Esophagus muscularis mucosa (tissue), 4 donors: ENCODE measurements at regions not wholly inside any gene's neighbourhood (a gene's known extent, or its start where the extent isn't known, plus 50 kb on each side); places are given as distances from the start of the nearest gene placed in this dataset.
A peak's percentile ranks its signal among the peaks of the same experiment; 100 is the strongest.
"Not testable (repeated sequence)": the region's sequence is repeated elsewhere in the genome, so short reads cannot be mapped to it uniquely, and the experiment has no call there.

Source experiments
- DNase-seq: peaks from one replicate; pipeline ENCODE4 v3.0.0-alpha.2; 2017; ENCODE audit errors: extremely low spot score
- H3K27ac ChIP-seq, 4 donors: fragments of 200-600 bp; sonication (generic); replicated peaks in 1 of 4; 1 replicate in 3 of 4; 2 replicates in 1 of 4; pipeline ENCODE4 v1.5.1; 2016 to 2019; ENCODE audit warnings: mild to moderate bottlenecking in 1 of 4
- H3K27me3 ChIP-seq, 4 donors: fragments of 200-600 bp; sonication (generic); one replicate each; pipeline versions ENCODE4 v1.5.1 to v1.6.0; 2016 to 2019
- H3K36me3 ChIP-seq, 4 donors: fragments of 200-600 bp; sonication (generic); one replicate each; pipeline ENCODE4 v1.5.1; 2016 to 2019
- H3K4me1 ChIP-seq, 4 donors: fragments of 200-600 bp; sonication (generic); one replicate each; pipeline ENCODE4 v1.5.1; 2016 to 2019
- H3K4me3 ChIP-seq, 4 donors: fragments of 200-600 bp; sonication (generic); 1 replicate in 2 of 4; 2 replicates in 2 of 4; pipeline ENCODE4 v1.5.1; 2016 to 2019; ENCODE audit warnings: mild to moderate bottlenecking in 4 of 4, moderate library complexity in 1 of 4
- H3K9me3 ChIP-seq, 4 donors: fragments of 200-600 bp; sonication (generic); 1 replicate in 3 of 4; 2 replicates in 1 of 4; pipeline ENCODE4 v1.5.1; 2016 to 2019
- CTCF ChIP-seq, 3 experiments: fragments of 200-600 bp in 2 of 3; fragments of 450-650 bp in 1 of 3; sonication (generic) in 2 of 3; IDR thresholded peaks; one replicate each; pipeline ENCODE4 v1.5.1; 2017 to 2019; ENCODE audit warnings: antibody characterized with exemption in 3 of 3, mild to moderate bottlenecking in 2 of 3, moderate library complexity in 1 of 3
- EP300 ChIP-seq: sonication (generic); formaldehyde crosslinking; IDR thresholded peaks from one replicate; pipeline ENCODE4 v1.6.1; 2017; ENCODE audit warnings: antibody characterized with exemption
- POLR2A ChIP-seq: fragments of 450-650 bp; IDR thresholded peaks from one replicate; pipeline ENCODE4 v1.6.1; 2017; ENCODE audit warnings: antibody characterized with exemption, moderate library complexity, mild to moderate bottlenecking, low read depth
- POLR2AphosphoS5 ChIP-seq, 2 donors: sonication (generic); formaldehyde crosslinking; IDR thresholded peaks; one replicate each; pipeline ENCODE4 v1.6.1; 2017; ENCODE audit warnings: antibody characterized with exemption in 2 of 2
- WGBS: methylation state at CpG from one replicate; pipeline ENCODE4 v1.1.5; 2018; 5-methylcytosine and 5-hydroxymethylcytosine counted together
- intact Hi-C: fragments of 100-400 bp; cut with DNase I; formaldehyde crosslinking; loops from one replicate; pipeline ENCODE4 v1.15.1; 2023

GRCh38 chr10:34058845-34059614 lies 724.6 kb upstream of the NRP1 start:
- H3K4me1 ChIP-seq = peaks cover 0 to 11% (median 10%) of the 10 kb centered on the region in 4 donors
- H3K27ac ChIP-seq = peak overlapping the region; percentile 9 to 27 (median 20)
- H3K4me3 ChIP-seq = no peak overlapping the region
- no peak for DNase-seq
- WGBS = 64% methylated on average over 11 of the region's 11 CpGs
- H3K27me3 ChIP-seq = no peaks in the 10 kb centered on the region
- TF ChIP-seq POLR2A (no peak), EP300 (no peak), CTCF (IDR thresholded peaks at IDR 0.05) (no peak)
- intact Hi-C loops = no loop called here
- peaks cover 0 to 24% (median 18%) of the 10 kb centered on the region in 4 donors for H3K9me3 ChIP-seq
- no peaks in the 10 kb centered on the region for H3K36me3 ChIP-seq

DNA sequence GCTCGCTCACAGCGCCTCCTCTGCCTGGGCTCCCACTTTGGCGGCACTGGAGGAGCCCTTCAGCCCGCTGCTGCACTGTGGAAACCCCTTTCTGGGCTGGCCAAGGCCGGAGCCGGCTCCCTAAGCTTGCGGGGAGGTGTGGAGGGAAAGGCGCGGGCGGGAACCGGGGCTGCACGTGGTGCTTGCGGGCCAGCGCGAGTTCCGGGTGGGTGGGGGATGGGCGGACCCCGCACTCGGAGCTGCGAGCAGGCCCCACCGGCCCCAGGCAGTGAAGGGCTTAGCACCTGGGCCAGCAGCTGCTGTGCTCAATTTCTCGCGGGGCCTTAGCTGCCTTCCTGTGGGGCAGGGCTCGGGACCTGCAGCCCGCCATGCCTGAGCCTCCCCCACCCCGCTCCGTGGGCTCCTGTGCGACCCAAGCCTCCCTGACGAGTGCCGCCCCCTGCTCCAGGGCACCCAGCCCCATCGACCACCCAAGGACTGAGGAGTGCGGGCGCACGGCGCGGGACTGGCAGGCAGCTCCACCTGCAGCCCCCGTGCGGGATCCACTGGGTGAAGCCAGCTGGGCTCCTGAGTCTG lies 721.0 kb upstream of the NRP1 start:
- H3K9me3 ChIP-seq, intact Hi-C loops, H3K27me3 ChIP-seq, DNase-seq, H3K4me3 ChIP-seq, H3K27ac ChIP-seq, H3K36me3 ChIP-seq: not testable (repeated sequence)
- 100% methylated on average over 8 of the region's 38 CpGs for WGBS
- H3K4me1 ChIP-seq = peaks cover 0 to 11% (median 10%) of the 10 kb centered on the region in 4 donors

DNA sequence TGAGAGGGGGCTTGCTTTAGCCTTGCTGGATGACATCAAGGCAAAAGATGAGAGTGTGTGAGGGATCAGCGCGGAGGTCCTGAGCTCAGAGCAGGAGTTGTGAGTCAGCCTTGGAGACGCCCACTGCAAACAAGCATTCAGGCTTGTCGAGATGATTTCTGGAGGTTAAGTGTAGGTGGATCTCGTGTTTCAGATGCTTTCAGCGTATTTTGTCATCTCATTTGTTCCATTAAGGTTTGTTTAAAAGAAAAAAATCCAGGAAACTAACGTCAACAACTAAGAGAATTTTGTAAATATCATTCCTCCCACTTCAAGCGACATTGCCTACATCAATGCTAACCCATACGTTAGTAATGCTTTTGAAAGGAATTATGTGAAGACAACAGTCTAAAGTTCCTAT lies 715.4 kb upstream of the NRP1 start:
- Histone ChIP-seq H3K4me1 (no peaks in the 10 kb centered on the region), H3K27ac (no peak overlapping the region), H3K36me3 (no peaks in the 10 kb centered on the region), H3K9me3 (no peaks in the 10 kb centered on the region), H3K4me3 (no peak overlapping the region), H3K27me3 (no peaks in the 10 kb centered on the region)
- intact Hi-C loops = no loop called here
- 82% methylated on average over 9 of the region's 9 CpGs for WGBS
- DNase-seq = no peak
- TF ChIP-seq POLR2AphosphoS5 (IDR thresholded peaks at IDR 0.05) = no peak
- TF ChIP-seq EP300 = no peak
- TF ChIP-seq POLR2A = no peak
- no peak for TF ChIP-seq CTCF (IDR thresholded peaks at IDR 0.05)

GRCh38 chr10:34049469-34049868 lies 715.0 kb upstream of the NRP1 start:
- H3K27ac ChIP-seq = no peak overlapping the region
- no peaks in the 10 kb centered on the region for H3K36me3 ChIP-seq
- 67% methylated on average over 3 of the region's 3 CpGs for WGBS

More at GRCh38 chr10:34049469-34049868, 715.0 kb upstream of the NRP1 start:
- no peak overlapping the region for H3K4me3 ChIP-seq
- H3K27me3 ChIP-seq = no peaks in the 10 kb centered on the region
- H3K4me1 ChIP-seq = no peaks in the 10 kb centered on the region
- TF ChIP-seq POLR2A = no peak
- TF ChIP-seq EP300 = no peak
- no peak for TF ChIP-seq POLR2AphosphoS5 (IDR thresholded peaks at IDR 0.05)
- TF ChIP-seq CTCF (IDR thresholded peaks at IDR 0.05) = no peak
- H3K9me3 ChIP-seq = no peaks in the 10 kb centered on the region
- intact Hi-C loops = no loop called here
- no peak for DNase-seq
